SK-N-SH treated with all-trans-retinoic acid at 6 μM for 48 hours (cell line): ENCODE measurements at regions not wholly inside any gene's neighbourhood (a gene's known extent, or its start where the extent isn't known, plus 50 kb on each side); places are given as distances from the start of the nearest gene placed in this dataset.

Source experiments
- ATAC-seq: fragments of 200-7000 bp; cut with Tn5 transposase; 3 replicates; pipeline ENCODE4 v1.9.1; 2020; ENCODE audit warnings: mild to moderate bottlenecking, moderate library complexity
- CREB5 ChIP-seq: fragments of 250-450 bp; sonication (Bioruptor Pico); IDR thresholded peaks from 2 replicates; pipeline ENCODE4 v1.5.1; 2020; ENCODE audit warnings: low read depth, mild to moderate bottlenecking, moderate library complexity
- CSDC2 ChIP-seq: fragments of 250-450 bp; sonication (Bioruptor Pico); IDR thresholded peaks from 2 replicates; pipeline ENCODE4 v1.5.0; 2020; ENCODE audit warnings: mild to moderate bottlenecking, moderate library complexity
- CSRNP3 ChIP-seq: fragments of 250-450 bp; sonication (Bioruptor Pico); IDR thresholded peaks from 2 replicates; pipeline ENCODE4 v1.5.1; 2021; ENCODE audit warnings: mild to moderate bottlenecking, moderate library complexity
- ESRRG ChIP-seq: fragments of 250-450 bp; sonication (Bioruptor Pico); IDR thresholded peaks from 2 replicates; pipeline ENCODE4 v1.6.1; 2021; ENCODE audit warnings: mild to moderate bottlenecking
- GLIS3 ChIP-seq: fragments of 250-450 bp; sonication (Bioruptor Pico); IDR thresholded peaks from 2 replicates; pipeline ENCODE4 v1.5.0; 2020; ENCODE audit warnings: mild to moderate bottlenecking, moderate library complexity
- ISL1 ChIP-seq: fragments of 250-450 bp; sonication (Bioruptor Pico); IDR thresholded peaks from 2 replicates; pipeline ENCODE4 v2.1.2; 2022; ENCODE audit warnings: mild to moderate bottlenecking, moderate library complexity
- OSR1 ChIP-seq: fragments of 250-450 bp; sonication (Bioruptor Pico); IDR thresholded peaks from 2 replicates; pipeline ENCODE4 v1.8.0; 2022; ENCODE audit warnings: moderate library complexity, mild to moderate bottlenecking, inconsistent platforms
- PATZ1 ChIP-seq: fragments of 250-450 bp; sonication (Bioruptor Pico); IDR thresholded peaks from 2 replicates; pipeline ENCODE4 v1.8.0; 2020; ENCODE audit warnings: mild to moderate bottlenecking, moderate library complexity, borderline replicate concordance
- PPARA ChIP-seq: fragments of 250-450 bp; sonication (Bioruptor Pico); IDR thresholded peaks from 2 replicates; pipeline ENCODE4 v1.5.0; 2020; ENCODE audit warnings: mild to moderate bottlenecking, borderline replicate concordance
- RARB ChIP-seq: fragments of 250-450 bp; sonication (Bioruptor Pico); IDR thresholded peaks from 2 replicates; pipeline ENCODE4 v1.8.0; 2021; ENCODE audit warnings: mild to moderate bottlenecking, moderate library complexity
- SNAI2 ChIP-seq: fragments of 250-450 bp; sonication (Bioruptor Pico); IDR thresholded peaks from 2 replicates; pipeline ENCODE4 v1.5.0; 2020; ENCODE audit warnings: mild to moderate bottlenecking, moderate library complexity
- TCF4 ChIP-seq: fragments of 250-450 bp; sonication (Bioruptor Pico); IDR thresholded peaks from 2 replicates; pipeline ENCODE4 v1.8.0; 2021; ENCODE audit warnings: mild to moderate bottlenecking, moderate library complexity, borderline replicate concordance
- TOX ChIP-seq: fragments of 250-450 bp; sonication (Bioruptor Pico); IDR thresholded peaks from 2 replicates; pipeline ENCODE4 v1.8.0; 2021; ENCODE audit warnings: mild to moderate bottlenecking, moderate library complexity, borderline replicate concordance
- ZC3H10 ChIP-seq: fragments of 250-450 bp; sonication (Bioruptor Pico); IDR thresholded peaks from 2 replicates; pipeline ENCODE4 v1.5.1; 2021; ENCODE audit warnings: mild to moderate bottlenecking, moderate library complexity
- ZFP3 ChIP-seq: fragments of 250-450 bp; sonication (Bioruptor Pico); IDR thresholded peaks from 2 replicates; pipeline ENCODE4 v1.5.0; 2020; ENCODE audit warnings: mild to moderate bottlenecking, moderate library complexity
- ZFP30 ChIP-seq: fragments of 450-650 bp; formaldehyde crosslinking; IDR thresholded peaks from 2 replicates; pipeline ENCODE4 v1.5.0; 2022; ENCODE audit warnings: mild to moderate bottlenecking, moderate library complexity
- ZNF565 ChIP-seq: fragments of 450-650 bp; formaldehyde crosslinking; conservative IDR thresholded peaks from 2 replicates; pipeline ENCODE4 v1.5.0; 2020; ENCODE audit warnings: low read depth, mild to moderate bottlenecking, moderate library complexity
- ZNF70 ChIP-seq: fragments of 450-650 bp; formaldehyde crosslinking; IDR thresholded peaks from 2 replicates; pipeline ENCODE4 v1.5.0; 2020; ENCODE audit warnings: mild to moderate bottlenecking, moderate library complexity
- ZNF8 ChIP-seq: fragments of 450-650 bp; formaldehyde crosslinking; IDR thresholded peaks from 2 replicates; pipeline ENCODE4 v1.5.0; 2020; ENCODE audit warnings: mild to moderate bottlenecking, moderate library complexity
- TF ChIP-seq, protein P1 (sequence below): fragments of 250-450 bp; sonication (Bioruptor Pico); IDR thresholded peaks from 2 replicates; pipeline ENCODE4 v1.8.0; 2021; ENCODE audit warnings: low read depth, mild to moderate bottlenecking, moderate library complexity, borderline replicate concordance

GRCh38 chr3:176690083-176690869, 507.0 kb downstream of the TBL1XR1 start:
- no peak for ATAC-seq
- no peak for TF ChIP-seq TOX (CRISPR knock-in tag)
- TF ChIP-seq, protein P1, sequence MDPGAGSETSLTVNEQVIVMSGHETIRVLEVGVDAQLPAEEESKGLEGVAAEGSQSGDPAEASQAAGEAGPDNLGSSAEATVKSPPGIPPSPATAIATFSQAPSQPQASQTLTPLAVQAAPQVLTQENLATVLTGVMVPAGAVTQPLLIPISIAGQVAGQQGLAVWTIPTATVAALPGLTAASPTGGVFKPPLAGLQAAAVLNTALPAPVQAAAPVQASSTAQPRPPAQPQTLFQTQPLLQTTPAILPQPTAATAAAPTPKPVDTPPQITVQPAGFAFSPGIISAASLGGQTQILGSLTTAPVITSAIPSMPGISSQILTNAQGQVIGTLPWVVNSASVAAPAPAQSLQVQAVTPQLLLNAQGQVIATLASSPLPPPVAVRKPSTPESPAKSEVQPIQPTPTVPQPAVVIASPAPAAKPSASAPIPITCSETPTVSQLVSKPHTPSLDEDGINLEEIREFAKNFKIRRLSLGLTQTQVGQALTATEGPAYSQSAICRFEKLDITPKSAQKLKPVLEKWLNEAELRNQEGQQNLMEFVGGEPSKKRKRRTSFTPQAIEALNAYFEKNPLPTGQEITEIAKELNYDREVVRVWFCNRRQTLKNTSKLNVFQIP (CRISPR knock-in tag): no peak
- TF ChIP-seq ZNF8 (CRISPR knock-in tag): no peak
- no peak for TF ChIP-seq OSR1 (CRISPR knock-in tag)
- no peak for TF ChIP-seq GLIS3 (CRISPR knock-in tag)
- no peak for TF ChIP-seq ISL1 (CRISPR knock-in tag)
- no peak for TF ChIP-seq ZNF565 (CRISPR knock-in tag)
- no peak for TF ChIP-seq CSRNP3 (CRISPR knock-in tag)
- TF ChIP-seq PPARA: no peak
- TF ChIP-seq TCF4: no peak
- TF ChIP-seq ZC3H10 (CRISPR knock-in tag): no peak
- no peak for TF ChIP-seq ZFP3 (CRISPR knock-in tag)
- no peak for TF ChIP-seq PATZ1 (CRISPR knock-in tag)
- no peak for TF ChIP-seq RARB (CRISPR knock-in tag)
- no peak for TF ChIP-seq SNAI2
- TF ChIP-seq, all 23 proteins: peak for 0

GRCh38 chr3:176687754-176688153, 509.5 kb downstream of the TBL1XR1 start:
- ATAC-seq: no peak
- TF ChIP-seq ESRRG (CRISPR knock-in tag): no peak
- TF ChIP-seq, all 23 proteins: peak for 0

DNA sequence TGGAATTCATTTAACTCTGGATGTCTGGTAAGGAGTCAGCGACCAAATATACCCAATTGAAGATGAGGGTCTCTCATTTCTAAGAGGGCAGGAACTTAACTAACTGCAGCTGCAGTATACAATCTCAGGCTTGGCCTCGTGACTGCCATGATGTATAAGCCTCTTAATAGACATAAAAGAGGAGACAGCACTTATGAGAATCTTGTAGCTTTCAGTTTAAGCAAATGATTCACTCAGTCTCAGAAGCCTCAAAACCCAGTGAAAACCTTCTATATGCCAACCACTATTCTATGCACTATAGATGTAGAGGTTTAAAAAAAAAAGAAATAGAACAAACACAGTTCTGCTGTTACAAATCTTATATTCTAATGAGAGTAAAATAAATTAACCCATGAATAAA, 513.9 kb downstream of the TBL1XR1 start:
- TF ChIP-seq, protein P1 (CRISPR knock-in tag): no peak
- TF ChIP-seq PPARA (no peak), ZFP30 (CRISPR knock-in tag) (no peak), TCF4 (no peak), GLIS3 (CRISPR knock-in tag) (no peak), CSDC2 (no peak), CREB5 (CRISPR knock-in tag) (no peak), TOX (CRISPR knock-in tag) (no peak), ZNF70 (CRISPR knock-in tag) (no peak)
- ATAC-seq: no peak
